IPS-18c (cell line): ENCODE measurements at regions not wholly inside any gene's neighbourhood (a gene's known extent, or its start where the extent isn't known, plus 50 kb on each side); places are given as distances from the start of the nearest gene placed in this dataset.

Source experiments
- H3K4me3 ChIP-seq: 2 replicates; pipeline ENCODE4 v1.7.0; 2013; ENCODE audit warnings: low read depth, mild to moderate bottlenecking, low read length, moderate library complexity; ENCODE audit not compliant: insufficient read depth
- H3K9me3 ChIP-seq: one replicate; pipeline ENCODE4 v1.6.1; 2013; ENCODE audit warnings: mild to moderate bottlenecking, low read length, moderate library complexity; ENCODE audit not compliant: control insufficient read depth, insufficient read depth

GRCh38 chr6:79864421-79864820 is 82.9 kb downstream of the ELOVL4 start:
- Histone ChIP-seq H3K4me3 (no peak overlapping the region), H3K9me3 (no peaks in the 10 kb centered on the region)

GRCh38 chr6:79864001-79864400 is 83.4 kb downstream of the ELOVL4 start:
- Histone ChIP-seq H3K4me3 (no peak overlapping the region), H3K9me3 (no peaks in the 10 kb centered on the region)

DNA sequence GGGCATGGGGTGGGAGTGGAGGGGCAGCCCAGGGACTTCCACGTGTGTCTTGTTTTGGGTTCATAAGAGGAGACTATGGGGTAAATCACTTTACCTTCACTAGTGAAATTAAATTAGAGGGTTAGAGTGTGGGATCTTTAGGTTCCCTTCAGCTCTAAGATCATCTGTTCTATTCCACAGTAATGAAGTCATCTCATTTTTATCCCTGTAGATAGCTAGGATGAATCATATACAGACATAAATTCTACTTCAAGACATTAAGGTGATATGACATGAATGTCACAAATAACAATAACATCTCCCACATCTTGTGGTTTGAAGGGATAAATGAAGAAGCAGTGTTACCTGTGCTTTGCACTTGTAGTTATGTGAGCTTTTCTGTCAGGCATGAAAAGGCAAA is 83.8 kb downstream of the ELOVL4 start:
- H3K4me3 ChIP-seq = no peak overlapping the region
- H3K9me3 ChIP-seq = no peaks in the 10 kb centered on the region

DNA sequence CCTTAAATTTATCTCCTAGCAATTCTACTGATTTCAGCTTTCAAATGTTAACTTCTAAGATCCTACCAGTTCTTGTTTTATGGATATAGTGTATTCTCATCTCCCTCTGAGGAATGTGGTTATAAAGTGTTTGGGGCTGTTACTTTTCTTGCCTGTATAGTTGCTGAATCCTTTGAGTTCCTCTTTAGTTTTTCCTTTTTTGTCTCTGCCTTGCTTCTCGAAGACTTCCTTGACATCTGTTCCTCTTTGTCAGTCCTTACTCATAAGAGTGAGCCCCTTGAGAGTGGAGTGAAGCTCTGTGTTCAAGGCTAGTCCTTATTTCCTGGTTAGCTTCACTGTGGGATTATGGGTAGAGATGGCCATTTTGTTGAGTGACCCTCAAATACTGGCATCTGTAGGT is 84.6 kb downstream of the ELOVL4 start:
- no peaks in the 10 kb centered on the region for H3K9me3 ChIP-seq

GRCh38 chr6:79862126-79862525 is 85.2 kb downstream of the ELOVL4 start:
- Histone ChIP-seq H3K9me3 (no peaks in the 10 kb centered on the region), H3K4me3 (no peak overlapping the region)

More for the DNA sequence above, 84.6 kb downstream of the ELOVL4 start:
- no peak overlapping the region for H3K4me3 ChIP-seq

- Histone ChIP-seq H3K4me3 (no peak overlapping the region), H3K9me3 (no peaks in the 10 kb centered on the region)
Measured at GRCh38 chr6:79861023-79861422, 86.3 kb downstream of the ELOVL4 start.

DNA sequence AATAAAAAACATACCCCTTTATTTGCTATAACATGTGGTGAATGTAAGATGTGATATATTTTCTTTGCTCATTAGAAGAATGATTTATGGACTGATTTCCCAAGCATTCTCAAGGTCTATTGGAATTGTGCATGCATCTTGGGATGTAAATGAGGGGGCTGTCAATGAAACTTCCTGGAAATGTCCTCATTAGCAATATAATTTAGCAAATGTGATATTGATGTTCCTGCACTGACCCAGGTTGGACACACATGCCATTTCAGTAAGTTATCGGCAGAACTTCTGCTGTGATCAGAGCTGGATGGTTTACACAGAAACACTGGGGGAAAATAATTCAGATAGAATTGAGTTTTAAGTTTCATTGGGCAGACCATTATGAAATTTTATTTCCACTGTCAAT is 99.9 kb downstream of the ELOVL4 start:
- no peak overlapping the region for H3K4me3 ChIP-seq

DNA sequence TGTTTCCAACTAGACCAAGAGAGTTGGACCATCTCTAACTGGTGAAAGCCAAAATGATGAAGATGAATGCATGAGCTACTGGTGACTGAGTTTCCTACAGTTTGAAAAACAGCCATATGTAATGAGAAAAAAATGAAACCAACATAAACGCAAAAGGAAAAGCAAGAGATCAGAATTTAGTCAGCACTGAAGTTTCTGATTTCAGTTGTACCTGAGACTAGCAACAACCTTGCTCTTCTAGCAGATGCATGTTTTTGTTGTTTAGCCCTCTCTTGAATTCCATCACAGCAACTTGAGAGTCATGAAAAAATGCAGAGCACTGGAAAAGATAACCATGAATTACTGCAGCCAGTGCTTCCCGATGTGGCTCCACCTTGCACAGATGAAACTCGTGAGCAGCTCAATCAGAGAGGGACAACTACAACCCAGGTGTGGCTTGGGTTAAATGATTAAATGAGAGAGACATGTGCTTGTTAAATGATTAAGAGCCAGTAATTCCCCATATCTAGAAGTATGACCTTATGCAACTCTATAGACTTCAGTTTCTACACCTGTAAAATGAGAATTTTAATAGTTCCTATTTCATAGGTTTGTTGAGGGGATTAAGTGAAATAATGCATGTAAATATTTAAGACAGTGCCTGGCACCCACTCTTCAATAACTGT is 104.8 kb downstream of the ELOVL4 start:
- Histone ChIP-seq H3K9me3 (no peaks in the 10 kb centered on the region), H3K4me3 (no peak overlapping the region)

More for the DNA sequence above, 99.9 kb downstream of the ELOVL4 start:
- H3K9me3 ChIP-seq = no peaks in the 10 kb centered on the region

DNA sequence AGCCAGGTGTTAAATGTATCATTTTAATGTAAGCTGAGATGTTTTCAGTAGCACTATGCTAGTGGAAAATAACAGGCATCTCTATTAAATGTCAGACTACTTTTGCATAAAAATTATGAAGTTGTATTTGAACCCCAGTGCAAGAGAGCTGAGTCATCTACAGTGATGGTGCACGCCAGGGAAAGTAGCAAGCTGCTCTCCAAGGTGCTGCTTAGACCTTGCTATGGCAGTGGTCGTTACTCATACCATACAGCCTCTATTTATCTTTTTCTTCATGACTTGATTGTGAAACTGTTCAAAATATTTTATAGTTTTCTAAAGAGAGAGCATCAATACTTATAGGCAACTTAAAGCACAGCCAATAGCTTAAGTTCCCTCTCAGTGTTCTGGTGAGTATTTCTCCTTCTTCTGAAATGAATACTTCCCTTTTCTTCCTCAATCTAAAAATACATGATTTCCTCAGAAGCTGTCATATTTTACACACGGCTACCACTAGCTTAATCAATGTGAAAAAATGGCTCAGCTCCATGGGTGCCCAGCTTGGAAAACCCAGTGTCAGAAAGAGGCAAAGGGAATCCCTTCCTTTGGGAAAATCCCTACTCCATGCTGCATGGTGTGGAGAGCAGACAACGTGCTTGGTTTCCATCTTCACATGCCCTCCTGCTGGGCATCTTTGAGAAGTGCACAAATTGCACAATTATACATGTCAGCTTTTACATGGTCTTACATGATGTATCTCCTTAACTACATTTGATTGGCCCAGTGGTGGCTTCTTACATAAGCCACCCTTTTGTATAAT is 105.6 kb downstream of the ELOVL4 start:
- Histone ChIP-seq H3K9me3 (no peaks in the 10 kb centered on the region), H3K4me3 (no peak overlapping the region)

DNA sequence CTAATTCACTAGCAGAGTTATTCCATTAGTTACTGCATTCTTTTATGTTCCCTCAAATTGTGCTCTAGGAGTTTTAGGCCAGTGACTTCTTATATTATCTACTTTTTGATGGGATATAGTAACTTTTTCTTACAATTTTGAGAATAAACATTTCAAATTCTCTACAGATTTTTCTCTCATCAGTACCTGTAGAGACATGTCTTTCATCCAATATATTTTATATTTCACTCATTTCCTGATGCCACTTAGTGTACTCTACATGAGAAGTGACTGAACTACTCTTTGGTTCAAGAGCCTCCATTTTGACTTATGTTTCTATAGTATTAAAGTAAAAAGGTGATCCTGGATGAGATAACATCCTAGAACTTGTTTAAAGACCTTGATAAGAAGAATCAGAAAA is 108.5 kb downstream of the ELOVL4 start:
- no peaks in the 10 kb centered on the region for H3K9me3 ChIP-seq
- no peak overlapping the region for H3K4me3 ChIP-seq

- Histone ChIP-seq H3K4me3 (no peak overlapping the region), H3K9me3 (no peaks in the 10 kb centered on the region)
Measured at GRCh38 chr6:79833964-79834284, 113.4 kb downstream of the ELOVL4 start.

- Histone ChIP-seq H3K4me3 (no peak overlapping the region), H3K9me3 (no peaks in the 10 kb centered on the region)
Measured at GRCh38 chr6:79833264-79833963, 113.9 kb downstream of the ELOVL4 start.

DNA sequence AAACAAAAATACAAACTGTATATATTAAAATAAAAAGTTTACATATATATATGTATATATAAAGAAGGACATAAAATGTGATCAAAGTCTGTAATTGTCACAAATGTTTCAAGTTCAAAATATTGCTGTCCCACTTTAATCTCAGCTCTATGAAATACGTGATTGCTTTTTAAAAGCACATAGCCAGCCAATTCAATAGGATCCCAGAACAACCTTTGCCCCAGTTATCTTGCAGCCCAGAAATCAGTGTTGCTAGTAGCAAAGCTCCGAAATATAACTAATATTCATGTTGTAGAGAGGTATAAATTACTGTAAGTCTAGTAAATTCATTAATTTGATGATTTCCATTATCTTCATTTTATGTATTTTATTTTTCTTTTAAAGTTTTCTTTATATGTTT is 114.6 kb downstream of the ELOVL4 start:
- H3K4me3 ChIP-seq = no peak overlapping the region
- no peaks in the 10 kb centered on the region for H3K9me3 ChIP-seq

DNA sequence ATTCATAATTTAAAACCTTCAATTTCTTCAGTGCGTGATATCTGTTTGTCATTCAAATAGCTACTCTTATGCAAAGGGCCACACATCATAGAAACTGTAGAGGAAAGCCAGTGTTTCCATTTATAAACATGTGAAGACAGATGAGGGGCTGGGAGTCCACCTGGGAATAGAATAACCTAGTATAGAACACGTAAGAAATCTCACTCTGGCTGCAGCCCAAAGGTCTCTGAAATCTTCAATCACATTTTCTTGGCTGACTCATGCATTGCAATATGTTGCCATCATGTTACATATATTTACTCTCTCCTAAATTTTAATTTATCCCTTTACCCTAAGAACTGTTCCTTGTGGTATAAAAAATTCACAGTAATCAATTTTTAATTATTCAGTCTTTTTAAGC is 123.2 kb downstream of the ELOVL4 start:
- Histone ChIP-seq H3K4me3 (no peak overlapping the region), H3K9me3 (no peaks in the 10 kb centered on the region)

DNA sequence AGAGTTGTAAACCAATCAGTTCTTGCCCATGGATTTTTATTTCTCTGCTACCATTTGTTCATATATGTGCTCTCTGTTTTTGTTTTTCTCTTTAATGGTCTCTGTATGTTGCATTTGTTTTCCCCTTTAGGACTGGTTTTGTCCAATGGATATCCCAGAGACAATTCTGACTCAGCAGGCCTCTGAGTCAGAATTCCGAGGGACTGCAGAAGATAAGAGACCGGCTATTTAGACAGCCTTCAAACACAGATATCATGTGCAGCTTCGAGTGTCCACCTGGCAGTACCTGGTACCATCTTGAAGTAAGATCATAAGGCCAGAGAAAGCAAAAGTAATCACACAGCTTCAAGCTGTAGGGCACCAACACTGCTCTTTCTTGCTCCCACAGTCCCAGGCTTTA is 125.5 kb downstream of the ELOVL4 start:
- H3K4me3 ChIP-seq = no peak overlapping the region
- H3K9me3 ChIP-seq = no peaks in the 10 kb centered on the region

GRCh38 chr6:79818471-79818870 is 128.9 kb downstream of the ELOVL4 start:
- no peak overlapping the region for H3K4me3 ChIP-seq
- H3K9me3 ChIP-seq = no peaks in the 10 kb centered on the region

GRCh38 chr6:79814940-79815339 is 132.4 kb downstream of the ELOVL4 start:
- H3K4me3 ChIP-seq = no peak overlapping the region
- no peaks in the 10 kb centered on the region for H3K9me3 ChIP-seq
